GM18873 (cell line): ENCODE measurements at regions not wholly inside any gene's neighbourhood (a gene's known extent, or its start where the extent isn't known, plus 50 kb on each side); places are given as distances from the start of the nearest gene placed in this dataset.

Experiments
- ATAC-seq: cut with Tn5 transposase; IDR thresholded peaks from one replicate; pipeline ENCODE4 v1.9.1; 2021; ENCODE audit warnings: mild to moderate bottlenecking, moderate library complexity, moderate number of reproducible peaks; ENCODE audit not compliant: unreplicated experiment, low FRiP score

GRCh38 chr16:18060351-18060750 lies 276.2 kb downstream of the NPIPA8 start:
- ATAC-seq, result no peak

GRCh38 chr16:18059577-18059976 lies 277.0 kb downstream of the NPIPA8 start:
- no peak for ATAC-seq

GRCh38 chr16:18059089-18059488 lies 277.4 kb downstream of the NPIPA8 start:
- ATAC-seq, result no peak

GRCh38 chr16:18055411-18055916 lies 281.1 kb downstream of the NPIPA8 start:
- ATAC-seq, result no peak

GRCh38 chr16:18050777-18051176 lies 285.8 kb downstream of the NPIPA8 start:
- ATAC-seq, result no peak

GRCh38 chr16:18050234-18050633 lies 286.3 kb downstream of the NPIPA8 start:
- ATAC-seq, result no peak

GRCh38 chr16:18049547-18050133 lies 286.9 kb downstream of the NPIPA8 start:
- no peak for ATAC-seq

- no peak for ATAC-seq
Observed at GRCh38 chr16:18048853-18049546, 287.5 kb downstream of the NPIPA8 start.

GRCh38 chr16:18047761-18048160 lies 288.8 kb downstream of the NPIPA8 start:
- no peak for ATAC-seq

- ATAC-seq, result no peak
Observed at GRCh38 chr16:18045356-18045755, 291.2 kb downstream of the NPIPA8 start.

GRCh38 chr16:18041864-18042834 lies 294.4 kb downstream of the NPIPA8 start:
- ATAC-seq, result no peak

GRCh38 chr16:18039931-18040330 lies 296.6 kb downstream of the NPIPA8 start:
- no peak for ATAC-seq

- no peak for ATAC-seq
Observed at GRCh38 chr16:18037051-18037450, 299.5 kb downstream of the NPIPA8 start.

GRCh38 chr16:18024611-18025010 lies 311.9 kb downstream of the NPIPA8 start:
- no peak for ATAC-seq

- no peak for ATAC-seq
Observed at GRCh38 chr16:18018376-18018775, 318.2 kb downstream of the NPIPA8 start.

- no peak for ATAC-seq
Observed at GRCh38 chr16:18013863-18014262, 322.7 kb downstream of the NPIPA8 start.

GRCh38 chr16:18008356-18008755 lies 328.2 kb downstream of the NPIPA8 start:
- ATAC-seq, result no peak

- no peak for ATAC-seq
Observed at GRCh38 chr16:18003033-18003432, 333.5 kb downstream of the NPIPA8 start.

GRCh38 chr16:17998996-17999395 lies 337.5 kb downstream of the NPIPA8 start:
- no peak for ATAC-seq

GRCh38 chr16:17998550-17998949 lies 338.0 kb downstream of the NPIPA8 start:
- no peak for ATAC-seq

- ATAC-seq, result no peak
Observed at GRCh38 chr16:17994027-17994426, 342.5 kb downstream of the NPIPA8 start.
